ENCODE measurements at regions not wholly inside any gene's neighbourhood (a gene's known extent, or its start where the extent isn't known, plus 50 kb on each side); places are given as distances from the start of the nearest gene placed in this dataset.

DNA sequence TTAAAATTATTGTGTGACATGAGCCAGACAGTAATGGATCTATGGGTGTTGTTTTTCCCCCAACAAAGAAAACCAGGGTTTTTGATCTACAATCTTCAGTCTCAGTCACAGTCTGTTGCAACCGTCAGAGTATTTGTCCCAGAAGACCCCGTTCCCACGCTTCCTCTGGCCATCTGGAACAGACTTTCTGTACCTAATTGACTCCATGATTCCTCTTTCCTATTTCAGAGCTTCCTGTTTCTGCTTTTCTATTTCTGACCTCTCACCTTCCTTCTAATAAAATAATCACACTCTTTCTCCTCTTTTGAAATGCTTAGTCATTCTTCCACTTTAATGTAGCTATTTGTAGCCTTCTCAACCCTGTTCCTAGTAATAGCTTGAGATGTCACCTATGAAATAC, 1044.8 kb downstream of the DTWD2 start:
- no peak for DNase-seq (ENCODE audit: low spot score)

DNA sequence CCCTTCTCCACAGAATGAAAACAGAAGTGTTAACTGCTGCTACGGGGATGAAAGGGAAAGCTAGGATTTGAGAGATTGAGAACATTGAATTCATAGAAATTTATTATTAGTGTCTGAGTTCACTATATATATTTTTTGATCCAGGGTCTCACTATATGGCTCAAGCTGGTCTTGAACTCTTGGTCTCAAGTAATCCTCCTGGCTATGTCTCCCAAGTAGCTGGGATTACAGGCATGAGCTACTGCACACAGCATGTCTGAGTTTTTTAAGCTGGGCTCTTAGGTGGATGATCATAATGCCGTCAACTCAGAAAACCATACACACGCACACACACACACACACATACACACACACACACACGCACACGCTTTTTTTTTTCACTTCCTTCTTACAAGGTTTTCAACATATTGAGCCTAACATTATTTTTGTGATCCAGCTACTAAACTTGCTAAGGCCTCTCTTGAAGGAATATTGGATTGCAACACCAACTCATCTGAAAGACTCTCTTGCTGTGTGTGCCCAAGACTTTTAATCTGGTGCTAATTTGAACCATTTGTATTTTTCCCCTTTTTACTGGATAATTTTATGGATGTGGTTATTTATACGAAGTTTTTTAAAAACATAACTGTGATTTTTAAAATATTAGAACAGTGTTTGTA, 1045.4 kb downstream of the DTWD2 start:
- DNase-seq (ENCODE audit: low spot score): no peak

DNA sequence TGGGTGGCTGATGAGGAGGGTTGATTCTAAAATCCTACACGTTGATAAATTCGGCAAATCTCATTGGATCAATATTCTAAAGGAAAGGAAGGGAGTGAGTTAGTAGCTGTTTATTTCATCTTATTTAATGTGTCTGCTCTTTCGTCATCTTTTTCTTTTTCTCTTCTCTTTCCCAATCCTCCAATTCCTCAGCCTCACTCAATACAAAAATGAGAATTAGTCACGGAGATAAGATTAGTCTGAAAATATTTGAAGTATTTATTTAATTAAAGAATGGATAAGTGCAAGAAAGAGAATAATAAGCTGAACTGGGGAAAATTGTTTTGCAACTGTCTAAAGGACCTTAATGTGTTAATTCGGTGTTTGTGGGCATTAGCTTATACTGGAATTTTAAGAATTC, 1095.1 kb downstream of the DTWD2 start:
- DNase-seq (ENCODE audit: low spot score): no peak

DNA sequence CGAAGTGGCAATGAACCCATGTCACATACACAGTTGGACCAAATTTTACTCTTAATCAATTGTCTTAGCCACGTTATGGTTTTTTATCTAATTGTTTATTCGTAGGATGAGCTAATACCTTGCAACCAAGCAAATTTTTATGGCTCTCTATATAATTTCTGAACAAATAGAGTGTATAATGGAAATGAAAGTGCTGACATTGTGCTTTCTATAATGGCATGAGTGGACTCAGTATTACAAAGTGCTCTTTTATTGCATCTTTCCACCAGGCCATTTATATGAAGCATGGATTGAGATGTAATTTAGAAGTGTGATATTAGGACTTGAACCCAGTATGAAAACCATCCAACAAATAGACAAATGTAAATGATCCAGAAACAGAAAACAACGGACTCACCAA, 1096.0 kb downstream of the DTWD2 start:
- no peak for DNase-seq (ENCODE audit: low spot score)

DNA sequence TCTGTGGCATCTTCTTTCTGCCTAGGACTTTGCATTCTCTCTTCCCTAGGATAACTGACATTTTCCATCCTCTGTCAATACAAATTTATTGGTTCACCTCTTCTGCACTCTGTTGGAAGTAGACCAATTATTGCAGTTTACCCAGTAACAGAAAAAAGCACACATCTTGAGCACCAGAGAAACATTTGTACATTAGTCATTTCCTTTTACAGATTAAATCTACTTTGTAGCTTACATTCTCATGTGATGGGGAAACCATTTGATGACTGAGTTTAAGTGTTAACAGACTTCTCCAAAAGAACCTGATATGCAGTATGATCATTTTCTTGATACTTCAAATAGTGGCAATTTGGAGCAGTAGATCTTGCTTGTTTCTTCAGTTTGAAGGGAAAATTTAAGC, 1098.8 kb downstream of the DTWD2 start:
- no peak for DNase-seq (ENCODE audit: low spot score)

DNA sequence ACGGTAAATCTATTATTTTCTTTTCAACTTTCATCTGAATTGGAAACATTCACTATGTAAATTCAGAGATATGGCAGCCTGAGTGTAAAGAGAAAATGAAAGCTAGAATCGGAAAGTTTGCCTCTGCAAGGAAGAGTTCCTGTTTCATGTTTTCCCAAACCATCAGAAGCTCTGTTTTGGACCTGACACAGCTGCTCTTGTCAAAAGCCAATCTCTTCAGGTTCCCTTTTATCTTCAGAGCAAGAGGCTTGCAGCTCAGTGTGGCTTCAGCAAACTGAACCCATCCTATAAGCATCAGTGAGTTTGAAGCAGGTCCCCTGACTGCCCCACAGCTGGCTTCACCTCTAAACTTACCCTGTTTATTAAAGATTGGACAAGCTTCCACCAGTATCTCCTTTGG, 1099.7 kb downstream of the DTWD2 start:
- DNase-seq (ENCODE audit: low spot score): no peak

DNA sequence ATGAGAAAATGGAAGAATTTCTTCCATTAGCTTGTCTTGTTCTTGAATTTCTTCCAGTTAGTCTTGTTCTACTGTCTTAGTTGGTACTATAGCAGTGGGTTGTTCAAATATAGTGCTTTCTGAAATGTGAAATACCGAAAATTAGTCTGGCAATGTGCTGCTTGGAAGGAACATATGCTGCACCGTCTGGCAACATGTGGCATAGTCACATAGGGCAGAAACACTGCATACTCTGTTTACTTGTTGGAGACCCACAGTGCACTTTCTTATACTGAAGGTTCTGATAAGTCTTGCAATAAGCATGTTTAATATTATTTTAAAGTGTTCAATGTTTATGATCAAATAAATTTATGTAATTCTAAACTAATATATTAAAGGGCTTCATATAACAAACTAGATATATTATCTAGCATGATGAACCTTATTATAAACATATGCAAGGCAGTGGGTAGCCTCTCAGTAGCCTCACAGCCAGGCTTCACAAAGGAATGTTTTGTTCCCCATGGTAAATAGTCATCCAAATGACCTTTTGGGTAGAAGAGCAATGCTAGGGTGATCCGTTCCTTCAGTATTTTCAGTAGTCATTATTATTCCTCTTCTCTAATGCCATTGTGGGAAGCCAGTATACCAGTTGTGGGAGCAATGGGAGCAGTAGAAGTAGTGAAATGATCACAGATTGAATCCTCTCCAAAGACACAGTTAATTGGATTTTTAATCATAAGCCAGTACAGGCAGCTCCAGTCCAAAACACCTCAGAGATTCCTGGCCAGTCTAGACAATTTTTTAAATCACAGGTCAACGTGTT, 1106.7 kb downstream of the DTWD2 start:
- peak; percentile 89 for DNase-seq (ENCODE audit: low spot score)

DNA sequence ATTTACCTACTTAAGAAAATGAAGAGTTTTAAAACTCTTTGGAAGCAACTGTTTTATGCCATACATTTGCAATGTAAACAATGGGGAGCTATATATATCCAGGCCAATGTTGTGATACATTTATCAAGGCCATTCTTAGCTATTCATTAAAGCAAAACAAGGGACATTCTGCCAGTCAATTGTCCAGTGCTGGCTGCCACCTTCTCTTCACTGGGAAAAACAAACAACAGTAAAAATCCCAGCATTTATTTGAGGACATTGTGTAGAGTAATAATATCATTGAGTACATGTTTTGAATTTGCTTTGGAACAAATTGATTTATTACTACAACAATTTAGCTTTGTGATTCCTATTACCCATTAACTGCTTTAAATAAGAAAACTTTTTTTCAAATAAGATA, 1107.4 kb downstream of the DTWD2 start:
- no peak for DNase-seq (ENCODE audit: low spot score)

DNA sequence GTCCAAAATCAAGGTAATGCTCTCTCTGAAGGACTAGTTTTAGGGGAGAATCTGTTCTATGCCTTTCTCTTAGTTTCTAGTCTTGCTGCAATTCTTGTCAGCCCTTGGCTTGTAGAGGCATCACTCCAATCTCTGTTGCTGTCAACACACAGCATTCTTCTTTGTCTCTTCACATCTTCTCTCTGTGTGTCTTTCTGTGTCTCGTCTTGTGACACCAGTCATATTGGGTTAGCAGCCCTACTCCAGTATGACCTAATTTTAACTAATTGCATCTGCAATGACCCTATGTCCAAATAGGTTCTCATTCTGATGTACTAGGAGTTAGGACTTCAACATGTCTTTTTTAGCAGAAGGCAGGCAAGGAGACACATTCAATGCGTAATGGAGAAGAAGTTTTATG, 1110.6 kb downstream of the DTWD2 start:
- DNase-seq (ENCODE audit: low spot score): no peak

DNA sequence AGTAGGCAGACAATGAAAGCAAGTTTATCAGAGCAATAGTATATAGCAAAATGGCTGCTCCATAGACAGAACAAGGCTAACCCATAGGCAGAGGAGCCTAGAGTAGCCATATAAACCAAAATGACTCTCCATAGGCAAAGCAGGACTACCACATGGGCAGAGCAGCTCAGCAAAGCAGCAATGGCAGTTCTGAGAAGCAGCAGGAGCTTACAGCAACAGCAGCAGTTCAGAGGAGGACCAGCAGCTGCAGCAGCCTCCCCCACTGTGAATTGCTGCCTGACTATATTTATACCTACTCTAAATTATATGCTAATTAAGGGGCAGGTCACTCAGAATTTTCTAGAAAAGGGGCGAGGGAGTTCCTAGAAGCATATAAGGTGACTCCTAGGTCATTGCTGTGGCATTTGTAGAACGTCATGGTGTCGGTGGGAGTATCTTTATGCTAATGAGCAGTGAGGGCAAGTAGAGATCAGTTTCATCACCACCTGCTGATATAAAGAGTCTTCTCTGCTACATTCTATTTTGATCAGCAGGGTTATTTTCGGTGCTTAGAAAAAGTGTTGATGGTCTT, 1115.5 kb downstream of the DTWD2 start:
- no peak for DNase-seq (ENCODE audit: low spot score)

DNA sequence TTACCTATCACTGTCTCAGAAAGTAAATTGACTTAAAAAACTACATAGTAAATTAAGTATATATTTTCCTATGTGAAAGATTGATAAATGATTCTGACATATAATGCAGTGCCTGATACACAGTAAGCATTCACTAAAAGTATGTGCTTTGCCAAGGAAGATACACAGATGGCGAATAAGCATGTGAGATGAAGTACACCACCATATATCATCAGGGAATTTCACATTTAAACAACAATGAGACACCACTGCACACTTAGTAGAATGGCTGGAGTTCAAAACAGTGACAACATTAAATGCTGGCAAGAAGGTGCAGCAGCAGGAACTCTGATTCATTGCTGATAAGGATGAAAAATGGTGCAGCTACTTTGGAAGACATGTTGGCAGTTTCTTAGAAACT, 1118.8 kb downstream of the DTWD2 start:
- no peak for DNase-seq (ENCODE audit: low spot score)

DNA sequence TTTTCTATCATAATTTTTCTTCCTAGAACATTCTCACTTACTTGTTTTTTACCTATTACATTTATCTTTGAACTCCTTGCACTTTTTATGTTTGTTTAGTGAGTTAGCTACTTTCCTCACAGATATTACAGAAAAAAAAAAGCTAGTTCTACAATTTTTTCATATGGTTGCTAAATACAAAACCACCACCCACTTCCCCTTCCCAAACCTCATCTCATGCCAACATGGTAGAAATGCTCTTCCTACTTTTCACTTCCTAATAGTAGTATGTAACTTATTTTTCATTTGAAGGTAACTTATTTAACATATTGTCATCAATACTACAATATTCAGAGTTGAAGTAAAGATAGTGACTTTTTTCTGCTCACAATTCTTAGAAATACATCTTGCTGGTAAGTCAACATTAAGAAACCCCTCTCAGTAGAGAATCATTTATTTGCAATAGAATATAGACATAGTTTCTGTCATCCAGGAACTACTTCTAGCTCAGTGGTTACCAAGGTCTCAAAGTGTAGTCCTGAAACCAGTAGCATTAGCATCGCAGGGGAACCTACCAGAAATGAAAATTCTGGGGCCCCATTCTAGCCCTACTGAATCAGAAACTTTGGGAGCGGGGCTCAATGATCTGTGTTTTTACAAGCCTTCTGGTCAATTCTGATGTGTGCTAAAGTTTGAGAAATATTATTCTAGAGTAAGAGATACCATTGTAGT, 1124.6 kb downstream of the DTWD2 start:
- no peak for DNase-seq (ENCODE audit: low spot score)

DNA sequence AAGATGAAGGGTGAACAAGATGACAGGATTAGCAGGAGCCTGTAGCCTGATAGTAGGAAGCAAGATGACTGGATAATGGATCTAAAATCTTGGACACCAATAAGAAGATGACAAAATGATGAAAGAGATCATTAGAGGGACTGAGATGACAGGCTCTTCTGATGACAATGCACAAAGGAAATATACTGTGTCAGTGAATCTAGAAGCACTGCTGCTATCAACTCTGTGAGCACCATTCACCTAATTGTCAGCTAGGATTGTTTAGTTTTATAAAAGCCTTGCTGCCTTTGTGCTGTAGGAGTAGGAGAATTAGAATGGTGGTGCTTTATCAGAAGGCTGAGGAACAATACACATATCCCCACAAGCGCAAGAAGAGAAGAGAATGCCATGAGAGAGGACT, 1127.8 kb downstream of the DTWD2 start:
- no peak for DNase-seq (ENCODE audit: low spot score)

DNA sequence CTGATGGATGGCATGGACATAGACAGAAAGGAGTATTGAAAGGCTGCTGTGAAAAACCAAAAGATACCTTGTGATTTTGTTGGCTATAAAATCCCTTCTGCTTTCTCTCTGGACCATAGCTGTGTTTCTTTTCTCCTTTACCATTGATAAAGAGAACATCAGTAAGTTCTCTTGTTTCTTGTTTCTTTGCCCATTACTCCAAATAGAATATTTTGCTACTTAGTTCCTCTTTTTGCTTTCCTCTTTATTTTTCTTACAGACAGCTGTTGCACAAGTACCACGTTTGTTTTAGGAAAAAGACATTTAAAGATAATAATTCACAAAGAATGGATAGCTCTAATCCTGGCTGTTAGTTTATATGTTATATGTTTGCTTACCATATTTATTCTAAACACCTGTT, 1129.2 kb downstream of the DTWD2 start:
- DNase-seq (ENCODE audit: low spot score): no peak

DNA sequence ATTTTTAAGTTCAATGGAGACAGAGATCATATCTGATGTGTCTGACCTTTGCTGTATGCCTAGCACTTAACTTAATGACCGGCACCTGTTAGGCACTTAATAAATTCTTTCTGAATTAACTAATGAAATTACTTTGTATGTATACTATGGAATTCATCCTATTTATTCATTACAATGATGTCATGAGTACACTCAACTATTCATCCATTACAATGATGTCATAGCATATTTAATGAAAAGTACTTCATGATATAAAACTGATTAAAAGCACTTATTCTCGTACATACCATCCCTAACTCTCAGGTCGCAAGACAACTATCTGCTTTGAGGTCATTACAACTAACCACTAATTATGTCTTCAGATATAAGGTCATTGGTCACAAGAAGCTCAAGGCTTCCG, 1131.6 kb downstream of the DTWD2 start:
- DNase-seq (ENCODE audit: low spot score): no peak

DNA sequence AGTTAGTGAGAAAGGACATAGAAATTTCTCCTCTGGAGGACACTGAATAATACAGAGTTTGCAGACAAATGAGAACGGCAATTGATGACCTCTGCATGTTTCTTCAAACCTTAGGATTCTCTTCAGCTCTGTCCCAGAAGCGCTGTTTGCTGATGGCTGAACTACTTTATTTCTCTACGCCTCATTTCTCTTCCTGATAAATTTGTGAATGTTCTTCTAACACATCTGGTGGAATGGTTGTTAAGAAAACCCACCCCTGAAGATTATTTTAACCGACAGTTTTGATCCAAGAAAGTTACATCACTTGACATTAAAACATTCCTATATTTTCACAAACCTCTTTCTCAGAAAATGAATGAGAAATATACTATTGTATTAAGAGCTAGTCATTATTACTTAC, 1150.6 kb downstream of the DTWD2 start:
- DNase-seq (ENCODE audit: low spot score): no peak

DNA sequence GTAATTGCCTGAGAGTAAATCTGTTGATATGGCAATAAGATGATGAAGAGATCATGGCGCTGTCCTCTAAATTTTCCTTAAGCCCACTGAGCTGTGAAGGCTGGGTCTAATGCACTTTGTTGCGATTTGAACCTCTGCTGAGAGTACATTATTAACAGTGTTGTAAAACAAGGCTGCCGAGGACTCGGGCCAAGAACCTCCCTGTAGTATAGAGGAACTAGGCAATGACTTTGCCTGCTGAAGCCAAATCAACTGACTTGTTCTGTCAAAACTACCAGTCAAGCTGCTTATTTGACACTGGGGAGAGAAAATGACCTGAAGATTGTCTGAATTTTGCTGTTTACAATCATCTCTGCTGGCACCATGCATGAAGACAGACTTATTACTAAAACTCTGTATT, 1154.7 kb downstream of the DTWD2 start:
- DNase-seq (ENCODE audit: low spot score): peak; percentile 5

DNA sequence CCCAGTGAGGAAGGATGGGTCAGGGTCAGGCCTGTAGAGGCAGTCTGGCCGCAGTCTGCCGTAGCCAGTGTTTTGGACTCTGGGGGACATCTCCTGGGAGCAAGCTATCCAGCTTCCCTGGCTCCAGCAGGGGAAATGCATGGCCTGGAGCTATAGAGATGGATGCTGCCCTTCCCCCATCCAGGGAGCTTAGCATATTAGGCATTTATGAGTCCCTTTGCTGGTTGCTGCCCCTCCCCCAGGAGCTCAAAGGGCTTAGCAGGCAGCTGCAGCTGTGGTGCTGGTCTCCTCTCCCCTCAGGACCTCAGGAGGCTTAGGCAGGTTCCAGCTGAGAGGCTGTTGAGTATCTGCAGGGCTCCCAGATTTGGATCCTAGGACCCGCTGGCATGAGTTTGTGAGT, 1158.7 kb downstream of the DTWD2 start:
- no peak for DNase-seq (ENCODE audit: low spot score)

DNA sequence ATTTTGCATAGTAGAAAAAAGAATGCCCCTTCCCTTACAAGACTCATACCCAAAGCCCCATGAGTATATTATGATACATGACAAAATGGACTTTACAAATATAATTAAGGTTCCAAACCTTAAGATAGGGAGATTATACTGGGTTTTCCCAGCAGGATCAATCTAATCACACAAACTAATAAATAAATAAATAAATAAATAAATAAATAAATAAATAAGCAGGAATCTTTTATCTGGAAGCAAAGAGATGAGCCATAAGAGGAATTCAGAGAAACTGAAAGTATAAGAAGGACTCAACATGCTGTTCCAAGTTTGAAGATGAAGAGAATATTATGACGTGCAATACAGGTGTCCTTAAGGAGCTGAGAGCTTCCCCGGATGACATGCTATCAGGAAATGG, 1174.5 kb downstream of the DTWD2 start:
- no peak for DNase-seq (ENCODE audit: low spot score)

DNA sequence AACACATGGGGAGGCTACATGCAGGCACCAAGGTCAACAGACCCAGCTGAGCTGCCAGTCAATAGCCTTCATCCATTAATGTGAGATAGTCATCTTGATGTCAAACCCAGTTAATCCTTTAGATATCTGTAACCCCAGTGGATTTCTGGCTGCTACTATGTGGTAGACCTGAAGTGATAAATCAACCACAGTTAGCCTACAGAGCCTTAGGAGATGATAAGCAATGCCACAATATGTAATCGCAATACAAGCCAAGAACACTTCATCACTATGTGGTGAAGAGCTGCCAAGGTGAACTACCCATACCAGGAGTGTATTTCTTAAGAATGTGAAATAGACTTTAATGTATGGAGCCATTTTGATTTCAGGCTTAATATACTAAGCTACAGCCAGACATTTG, 1175.5 kb downstream of the DTWD2 start:
- no peak for DNase-seq (ENCODE audit: low spot score)

DNA sequence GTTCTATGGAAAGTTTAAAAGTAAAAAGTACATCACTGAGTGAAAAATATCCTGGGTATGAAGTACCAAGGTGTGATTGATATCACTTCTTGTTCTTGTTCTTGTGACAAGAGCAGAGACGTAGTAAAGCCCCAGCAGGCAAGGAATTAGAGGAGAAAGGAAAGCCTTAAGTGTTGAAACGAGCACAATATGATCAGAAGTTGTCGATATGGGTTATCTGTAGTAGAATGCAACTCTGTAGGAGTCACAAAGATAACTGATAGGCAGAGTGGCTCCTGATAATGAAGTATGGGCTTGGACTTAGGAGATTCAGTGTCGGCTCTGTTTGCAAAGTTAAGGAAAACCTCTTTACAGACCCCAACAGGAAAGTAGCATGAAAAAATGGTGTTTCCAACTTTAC, 1179.1 kb downstream of the DTWD2 start:
- no peak for DNase-seq (ENCODE audit: low spot score)

DNA sequence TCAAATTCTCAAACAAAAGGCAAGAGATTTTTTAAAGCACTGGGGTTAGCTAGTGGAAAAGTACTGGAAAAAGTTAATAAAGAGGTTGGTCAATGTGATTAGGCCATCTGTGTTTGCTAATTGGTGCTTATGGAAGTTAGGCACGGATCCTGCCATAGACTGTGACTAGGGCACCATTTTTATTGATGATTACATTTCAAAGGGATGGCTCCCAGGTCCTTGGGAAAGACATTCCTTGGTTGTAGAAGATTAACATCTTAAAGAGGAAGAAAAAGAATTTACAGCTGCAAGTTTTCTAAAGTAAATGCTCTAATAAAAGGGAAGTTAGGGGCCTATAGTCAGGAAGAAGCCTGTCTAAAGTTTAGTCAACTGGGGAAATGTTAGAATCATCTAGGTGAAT, 1183.3 kb downstream of the DTWD2 start:
- DNase-seq (ENCODE audit: low spot score): no peak

DNA sequence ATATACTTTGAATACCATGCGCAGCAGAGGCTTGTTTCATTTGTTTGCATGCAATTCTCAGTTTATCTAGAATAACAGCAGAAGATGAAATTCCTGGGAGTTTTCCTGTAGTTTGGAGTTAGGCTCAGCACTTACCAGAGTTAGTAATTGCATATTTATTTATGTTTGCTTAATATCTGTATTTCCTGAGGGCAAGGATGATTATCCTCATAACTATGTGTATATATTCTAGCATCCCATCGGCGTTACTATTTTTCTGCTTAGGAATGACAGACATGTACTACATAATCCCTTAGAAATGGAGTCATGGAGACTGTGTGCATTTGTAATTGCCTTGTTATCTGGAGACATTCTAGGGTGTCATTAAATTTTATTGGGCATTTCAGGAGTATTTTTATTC, 1184.8 kb downstream of the DTWD2 start:
- DNase-seq (ENCODE audit: low spot score): no peak
